ENCODE measurements at regions not wholly inside any gene's neighbourhood (a gene's known extent, or its start where the extent isn't known, plus 50 kb on each side); places are given as distances from the start of the nearest gene placed in this dataset.
"Not testable (repeated sequence)": the region's sequence is repeated elsewhere in the genome, so short reads cannot be mapped to it uniquely, and the experiment has no call there.

- DNase-seq: no peak
- TF ChIP-seq POLR2A (IDR thresholded peaks at IDR 0.05; ENCODE audit: low read length): no peak
- TF ChIP-seq GATA1 (IDR thresholded peaks at IDR 0.05; ENCODE audit: low read depth, low read length): no peak
Observed at GRCh38 chr10:94125856-94126255, 132.1 kb downstream of the PLCE1 start.

- TF ChIP-seq GATA1 (IDR thresholded peaks at IDR 0.05; ENCODE audit: low read depth, low read length) (no peak), POLR2A (IDR thresholded peaks at IDR 0.05; ENCODE audit: low read length) (no peak)
Observed at GRCh38 chr10:94129393-94130130, 135.8 kb downstream of the PLCE1 start.

GRCh38 chr10:94131885-94132284, 138.2 kb downstream of the PLCE1 start:
- no peak for DNase-seq

More at GRCh38 chr10:94129393-94130130, 135.8 kb downstream of the PLCE1 start:
- no peak for DNase-seq

GRCh38 chr10:94133239-94133638, 139.5 kb downstream of the PLCE1 start:
- TF ChIP-seq GATA1 (IDR thresholded peaks at IDR 0.05; ENCODE audit: low read depth, low read length) (no peak), POLR2A (IDR thresholded peaks at IDR 0.05; ENCODE audit: low read length) (no peak)
- no peak for DNase-seq

More at GRCh38 chr10:94131885-94132284, 138.2 kb downstream of the PLCE1 start:
- TF ChIP-seq GATA1 (IDR thresholded peaks at IDR 0.05; ENCODE audit: low read depth, low read length) (no peak), POLR2A (IDR thresholded peaks at IDR 0.05; ENCODE audit: low read length) (no peak)

GRCh38 chr10:94137747-94138146, 144.0 kb downstream of the PLCE1 start:
- no peak for DNase-seq
- no peak for TF ChIP-seq GATA1 (IDR thresholded peaks at IDR 0.05; ENCODE audit: low read depth, low read length)
- no peak for TF ChIP-seq POLR2A (IDR thresholded peaks at IDR 0.05; ENCODE audit: low read length)

- no peak for DNase-seq
- no peak for TF ChIP-seq GATA1 (IDR thresholded peaks at IDR 0.05; ENCODE audit: low read depth, low read length)
- TF ChIP-seq POLR2A (IDR thresholded peaks at IDR 0.05; ENCODE audit: low read length): no peak
Observed at GRCh38 chr10:94138391-94138790, 144.7 kb downstream of the PLCE1 start.

GRCh38 chr10:94143261-94143660, 149.5 kb downstream of the PLCE1 start:
- no peak for DNase-seq
- TF ChIP-seq POLR2A (IDR thresholded peaks at IDR 0.05; ENCODE audit: low read length): no peak

GRCh38 chr10:94146313-94146712, 152.6 kb downstream of the PLCE1 start:
- TF ChIP-seq GATA1 (IDR thresholded peaks at IDR 0.05; ENCODE audit: low read depth, low read length) (no peak), POLR2A (IDR thresholded peaks at IDR 0.05; ENCODE audit: low read length) (no peak)
- no peak for DNase-seq

- DNase-seq: no peak
- TF ChIP-seq POLR2A (IDR thresholded peaks at IDR 0.05; ENCODE audit: low read length) (no peak), GATA1 (IDR thresholded peaks at IDR 0.05; ENCODE audit: low read depth, low read length) (no peak)
Observed at GRCh38 chr10:94146746-94147145, 153.0 kb downstream of the PLCE1 start.

- no peak for DNase-seq
- TF ChIP-seq GATA1 (IDR thresholded peaks at IDR 0.05; ENCODE audit: low read depth, low read length) (no peak), POLR2A (IDR thresholded peaks at IDR 0.05; ENCODE audit: low read length) (no peak)
Observed at GRCh38 chr10:94149702-94150101, 156.0 kb downstream of the PLCE1 start.

GRCh38 chr10:94150541-94151184, 156.9 kb downstream of the PLCE1 start:
- TF ChIP-seq GATA1 (IDR thresholded peaks at IDR 0.05; ENCODE audit: low read depth, low read length): no peak
- TF ChIP-seq POLR2A (IDR thresholded peaks at IDR 0.05; ENCODE audit: low read length): no peak
- no peak for DNase-seq

GRCh38 chr10:94155722-94156271, 162.1 kb downstream of the PLCE1 start:
- no peak for DNase-seq
- no peak for TF ChIP-seq GATA1 (IDR thresholded peaks at IDR 0.05; ENCODE audit: low read depth, low read length)
- TF ChIP-seq POLR2A (IDR thresholded peaks at IDR 0.05; ENCODE audit: low read length): no peak

GRCh38 chr10:94156453-94156852, 162.7 kb downstream of the PLCE1 start:
- DNase-seq: no peak
- TF ChIP-seq POLR2A (IDR thresholded peaks at IDR 0.05; ENCODE audit: low read length): no peak
- no peak for TF ChIP-seq GATA1 (IDR thresholded peaks at IDR 0.05; ENCODE audit: low read depth, low read length)

- DNase-seq: not testable (repeated sequence)
Observed at GRCh38 chr10:94165158-94165611, 171.5 kb downstream of the PLCE1 start.

- TF ChIP-seq GATA1 (IDR thresholded peaks at IDR 0.05; ENCODE audit: low read depth, low read length): no peak
- no peak for TF ChIP-seq POLR2A (IDR thresholded peaks at IDR 0.05; ENCODE audit: low read length)
- no peak for DNase-seq
Observed at GRCh38 chr10:94172332-94172731, 178.6 kb downstream of the PLCE1 start.

Measured in erythroblast (primary cell).